ENCODE measurements at regions not wholly inside any gene's neighbourhood (a gene's known extent, or its start where the extent isn't known, plus 50 kb on each side); places are given as distances from the start of the nearest gene placed in this dataset.

GRCh38 chr13:105285526-105285925, 1249.9 kb downstream of the EFNB2 start:
- dilution Hi-C loops (cut with HindIII; ENCODE audit: low sequenced_read_pairs, unreplicated experiment) = no loop called here

More at GRCh38 chr13:105285526-105285925, 1249.9 kb downstream of the EFNB2 start:
- Histone ChIP-seq H3K9ac (ENCODE audit: low read depth, low read length) (no peak overlapping the region), H2BK15ac (ENCODE audit: low read depth, low read length) (no peak overlapping the region), H4K91ac (ENCODE audit: insufficient read depth, low read depth, low read length) (no peak overlapping the region), H3K14ac (replicated peaks; ENCODE audit: low read depth, low read length) (no peak overlapping the region), H3K23ac (ENCODE audit: low read depth, low read length) (no peak overlapping the region), H3K4me1 (ENCODE audit: control insufficient read depth, insufficient read depth, low read length) (no peaks in the 10 kb centered on the region), H3K4ac (ENCODE audit: low read depth, low read length) (no peak overlapping the region), H2AK5ac (ENCODE audit: low read depth, low read length) (no peak overlapping the region), H4K5ac (ENCODE audit: low read depth, low read length) (no peak overlapping the region), H3K9me3 (ENCODE audit: control insufficient read depth, insufficient read depth, low read length) (no peaks in the 10 kb centered on the region), H3K27me3 (ENCODE audit: control insufficient read depth, insufficient read depth, low read length) (no peaks in the 10 kb centered on the region), H4K8ac (ENCODE audit: low read depth in 2 of 2, low read length in 2 of 2) (no peak overlapping the region), H2BK5ac (ENCODE audit: low read depth, low read length, poor library complexity, severe bottlenecking) (no peak overlapping the region), H3K4me3 (ENCODE audit: insufficient read depth, low read depth, low read length) (no peak overlapping the region), H3K18ac (ENCODE audit: low read depth, low read length) (no peak overlapping the region), H3K27ac (ENCODE audit: insufficient read depth, low read length) (no peak overlapping the region), H3K4me2 (ENCODE audit: low read depth, low read length) (no peak overlapping the region), H3K79me1 (ENCODE audit: low read depth in 1 of 2, low read length in 2 of 2) (no peaks in the 10 kb centered on the region), H4K20me1 (ENCODE audit: insufficient read depth, low read length) (no peaks in the 10 kb centered on the region), H2AK9ac (replicated peaks; ENCODE audit: low read depth, low read length, poor library complexity) (no peak overlapping the region), H2BK120ac (ENCODE audit: low read depth, low read length) (no peak overlapping the region), H3K56ac (ENCODE audit: extremely low read depth, insufficient read depth, low read length) (no peak overlapping the region), H3K9me1 (ENCODE audit: insufficient read depth, low read length) (no peaks in the 10 kb centered on the region), H3K36me3 (ENCODE audit: control insufficient read depth, insufficient read depth, low read length) (no peaks in the 10 kb centered on the region), H2AFZ (replicated peaks; ENCODE audit: low read length, poor library complexity) (no peak overlapping the region), H2BK20ac (ENCODE audit: low read depth, low read length) (no peak overlapping the region)
- ATAC-seq (ENCODE audit: low read depth) = no peak
- no CpG with 5 or more reads among the region's 2 CpGs for WGBS, 2 experiments (ENCODE audit: extremely low coverage in 2 of 2, insufficient read length in 1 of 2)
- no TSS peak for BruUV-seq (replicated peaks)
- intact Hi-C loops (cut with micrococcal nuclease) (no loop called here), in situ Hi-C loops (cut with MboI; ENCODE audit: low sequenced_read_pairs) (no loop called here)
- DNase-seq = no peak
- ChIA-PET CTCF (interaction anchor here (0.5 kb wide), 1 partner anchor 665 kb away, joined by 3 read pairs; no protein-coding TSS in a partner anchor), POLR2A (ENCODE audit: unreplicated experiment) (no interaction called here)
- no peak for TF ChIP-seq BHLHE40 (IDR thresholded peaks at IDR 0.05; ENCODE audit: low read depth, low read length)
- TF ChIP-seq CHD1 (IDR thresholded peaks at IDR 0.05; ENCODE audit: low read depth, low read length) = no peak
- no peak for TF ChIP-seq CTCF (conservative IDR thresholded peaks at IDR 0.05; ENCODE audit: low read depth, low read length)
- TF ChIP-seq SMC3 (IDR thresholded peaks at IDR 0.05; ENCODE audit: low read depth, low read length) = no peak
- no peak for TF ChIP-seq ELK1 (IDR thresholded peaks at IDR 0.05; ENCODE audit: borderline replicate concordance, low read depth, low read length)
- TF ChIP-seq MAFK (IDR thresholded peaks at IDR 0.05; ENCODE audit: low read depth, low read length) = no peak

All from IMR-90 (cell line).